Left colon (tissue), 2 donors: ENCODE measurements at regions not wholly inside any gene's neighbourhood (a gene's known extent, or its start where the extent isn't known, plus 50 kb on each side); places are given as distances from the start of the nearest gene placed in this dataset.
"Not testable (repeated sequence)": the region's sequence is repeated elsewhere in the genome, so short reads cannot be mapped to it uniquely, and the experiment has no call there.

Experiments used
- ATAC-seq: fragments of 200-7000 bp; cut with Tn5 transposase; one replicate; pipeline ENCODE4 v1.9.1; 2020; ENCODE audit warnings: mild to moderate bottlenecking, moderate library complexity
- DNase-seq, 2 donors: peaks; one replicate each; pipeline ENCODE4 v3.0.0-alpha.2; 2020
- intact Hi-C, 2 donors: fragments of 100-400 bp; cut with DNase I in 1 of 2; cut with micrococcal nuclease in 1 of 2; formaldehyde crosslinking; loops; one replicate each; pipeline versions ENCODE4 v1.11.2 to v1.14.0; 2022; cut with DNase I, micrococcal nuclease
- donor health status: DM: no; HTN: no; CAD: no.
- donor health status: DM: yes; HTN: yes; CAD: no.

- no peak for ATAC-seq
Observed at GRCh38 chr5:23703940-23704855, 196.8 kb downstream of the PRDM9 start.

GRCh38 chr5:23717486-23717885, 210.1 kb downstream of the PRDM9 start:
- intact Hi-C loops, result no loop called here
- DNase-seq, result no peak
- no peak for ATAC-seq

More at GRCh38 chr5:23703940-23704855, 196.8 kb downstream of the PRDM9 start:
- intact Hi-C loops, result no loop called here
- no peak for DNase-seq

- ATAC-seq, result no peak
- no peak for DNase-seq
- intact Hi-C loops, result no loop called here
Observed at GRCh38 chr5:23718564-23718963, 211.2 kb downstream of the PRDM9 start.

- intact Hi-C loops, result no loop called here
- no peak for ATAC-seq
Observed at GRCh38 chr5:23721336-23721735, 213.9 kb downstream of the PRDM9 start.

GRCh38 chr5:23727271-23727670, 219.9 kb downstream of the PRDM9 start:
- ATAC-seq (no peak), DNase-seq (no peak)
- intact Hi-C loops, result no loop called here

More at GRCh38 chr5:23721336-23721735, 213.9 kb downstream of the PRDM9 start:
- no peak for DNase-seq

GRCh38 chr5:23730023-23730422, 222.6 kb downstream of the PRDM9 start:
- ATAC-seq, result no peak
- intact Hi-C loops, result no loop called here
- no peak for DNase-seq

GRCh38 chr5:23740029-23740428, 232.6 kb downstream of the PRDM9 start:
- ATAC-seq, result no peak
- DNase-seq, result no peak
- intact Hi-C loops, result no loop called here

- ATAC-seq (no peak), DNase-seq (no peak)
- intact Hi-C loops, result no loop called here
Observed at GRCh38 chr5:23742701-23743100, 235.3 kb downstream of the PRDM9 start.

- DNase-seq (no peak), ATAC-seq (no peak)
- intact Hi-C loops, result no loop called here
Observed at GRCh38 chr5:23755906-23756305, 248.5 kb downstream of the PRDM9 start.

GRCh38 chr5:23756779-23757178, 249.4 kb downstream of the PRDM9 start:
- no peak for ATAC-seq
- intact Hi-C loops, result no loop called here
- no peak for DNase-seq

- intact Hi-C loops, result no loop called here
- no peak for DNase-seq
- ATAC-seq, result no peak
Observed at GRCh38 chr5:23763170-23763569, 255.8 kb downstream of the PRDM9 start.

- intact Hi-C loops, result no loop called here
- DNase-seq (no peak), ATAC-seq (no peak)
Observed at GRCh38 chr5:23776684-23777083, 269.3 kb downstream of the PRDM9 start.

- ATAC-seq, intact Hi-C loops: not testable (repeated sequence)
Observed at GRCh38 chr5:23800307-23800706, 292.9 kb downstream of the PRDM9 start.

GRCh38 chr5:23820765-23821471, 313.5 kb downstream of the PRDM9 start:
- ATAC-seq (no peak), DNase-seq (no peak)

More at GRCh38 chr5:23800307-23800706, 292.9 kb downstream of the PRDM9 start:
- not testable (repeated sequence) for DNase-seq

GRCh38 chr5:23823521-23823920, 316.1 kb downstream of the PRDM9 start:
- ATAC-seq (no peak), DNase-seq (no peak)
- intact Hi-C loops, result no loop called here

More at GRCh38 chr5:23820765-23821471, 313.5 kb downstream of the PRDM9 start:
- intact Hi-C loops, result no loop called here

- ATAC-seq, result no peak
- intact Hi-C loops, result no loop called here
- no peak for DNase-seq
Observed at GRCh38 chr5:23825196-23825595, 317.8 kb downstream of the PRDM9 start.

GRCh38 chr5:23840083-23840482, 332.7 kb downstream of the PRDM9 start:
- DNase-seq (no peak), ATAC-seq (no peak)
- intact Hi-C loops, result no loop called here

- DNase-seq (no peak), ATAC-seq (no peak)
- intact Hi-C loops, result no loop called here
Observed at GRCh38 chr5:23864786-23865185, 357.4 kb downstream of the PRDM9 start.

GRCh38 chr5:23877847-23878246, 370.4 kb downstream of the PRDM9 start:
- DNase-seq (no peak), ATAC-seq (no peak)

GRCh38 chr5:23884405-23885031, 377.1 kb downstream of the PRDM9 start:
- ATAC-seq (no peak), DNase-seq (no peak)
- intact Hi-C loops, result no loop called here

More at GRCh38 chr5:23877847-23878246, 370.4 kb downstream of the PRDM9 start:
- intact Hi-C loops, result no loop called here
